SK-N-MC (cell line): ENCODE measurements at regions not wholly inside any gene's neighbourhood (a gene's known extent, or its start where the extent isn't known, plus 50 kb on each side); places are given as distances from the start of the nearest gene placed in this dataset.

Experiments
- EZH2 ChIP-seq: fragments of 200-600 bp; sonication (generic); IDR thresholded peaks from one replicate; pipeline ENCODE4 v1.6.1; 2017; ENCODE audit warnings: antibody characterized with exemption
- FOXP2 ChIP-seq: optimal IDR thresholded peaks from 2 replicates; pipeline ENCODE3; 2011; ENCODE audit warnings: mild to moderate bottlenecking, moderate library complexity; ENCODE audit not compliant: insufficient read depth; ENCODE audit errors: extremely low read length, control extremely low read depth
- POLR2AphosphoS5 ChIP-seq: IDR thresholded peaks from 2 replicates; pipeline ENCODE4 v1.6.1; 2012; ENCODE audit warnings: mild to moderate bottlenecking, low read depth, low read length, borderline replicate concordance

GRCh38 chr21:20270365-20271055, 727.7 kb upstream of the NCAM2 start:
- TF ChIP-seq POLR2AphosphoS5 (no peak), EZH2 (no peak), FOXP2 (no peak)
